A549 (cell line): ENCODE measurements at regions not wholly inside any gene's neighbourhood (a gene's known extent, or its start where the extent isn't known, plus 50 kb on each side); places are given as distances from the start of the nearest gene placed in this dataset.

Experiments
- ATAC-seq, 2 experiments: fragments of 200-7000 bp in 1 of 2; fragments of >200 bp in 1 of 2; cut with Nextera tagmentation in 1 of 2; cut with Tn5 transposase in 1 of 2; 3 replicates each; pipeline versions ENCODE4 v1.8.0 to v1.9.1; 2018 to 2020; ENCODE audit warnings: mild to moderate bottlenecking in 1 of 2, moderate library complexity in 1 of 2
- CTCF ChIA-PET: fragments of 300-600 bp; sonication (Branson Sonifier 250); formaldehyde crosslinking; extraction: SDS; loops from one replicate; lab custom pipeline; 2021; ENCODE audit warnings: antibody characterized with exemption, inconsistent platforms; lab: Yijun Ruan, JAX
- POLR2A ChIA-PET: fragments of 350-600 bp; formaldehyde crosslinking; extraction: SDS; loops from one replicate; lab custom pipeline; 2021; ENCODE audit warnings: antibody characterized with exemption, inconsistent platforms; lab: Yijun Ruan, JAX
- DNase-seq, 2 experiments: peaks; one replicate each; pipeline versions ENCODE4 v3.0.0 to v3.0.0-alpha.2; 2011 to 2016; ENCODE audit warnings: low read depth in 1 of 2, low spot score in 1 of 2
- FAIRE-seq: peaks from 2 replicates; lab custom pipeline; 2011; peaks lifted over from hg19 to GRCh38; lab: Jason Lieb, UNC
- H3K27ac ChIP-seq, 2 experiments: fragments of >200 bp; sonication (Bioruptor Twin); formaldehyde crosslinking; 3 replicates each; pipeline ENCODE4 v1.5.1; 2016 to 2017
- H3K4me1 ChIP-seq: fragments of >200 bp; sonication (Bioruptor Twin); formaldehyde crosslinking; 3 replicates; pipeline ENCODE4 v1.6.1; 2016
- H3K4me2 ChIP-seq: fragments of >200 bp; sonication (Bioruptor Twin); formaldehyde crosslinking; 3 replicates; pipeline ENCODE4 v1.6.1; 2016
- H3K4me3 ChIP-seq: fragments of >200 bp; sonication (Bioruptor Twin); formaldehyde crosslinking; 3 replicates; pipeline ENCODE4 v1.5.1; 2016
- H3K9me3 ChIP-seq: fragments of >200 bp; sonication (Bioruptor Twin); formaldehyde crosslinking; 3 replicates; pipeline ENCODE4 v1.6.1; 2016
- CBX8 ChIP-seq: fragments of 200-600 bp; sonication (generic); IDR thresholded peaks from 2 replicates; pipeline ENCODE4 v1.6.1; 2016
- CHD2 ChIP-seq: fragments of 150-350 bp; IDR thresholded peaks from 2 replicates; pipeline ENCODE4 v1.6.1; 2014; ENCODE audit warnings: low read length; ENCODE audit not compliant: partially characterized antibody
- EHMT2 ChIP-seq: fragments of 200-600 bp; sonication (generic); IDR thresholded peaks from 2 replicates; pipeline ENCODE4 v1.6.1; 2016; ENCODE audit warnings: antibody characterized with exemption, low read depth, mild to moderate bottlenecking, moderate library complexity
- EP300 ChIP-seq, 2 experiments: fragments of >200 bp; sonication (Bioruptor Twin); formaldehyde crosslinking; IDR thresholded peaks; 2 replicates in 1 of 2; 3 replicates in 1 of 2; pipeline ENCODE4 v1.6.1; 2016 to 2017
- FOSL2 ChIP-seq, 2 experiments: fragments of 450-650 bp in 1 of 2; fragments of >200 bp in 1 of 2; sonication (Bioruptor Twin) in 1 of 2; formaldehyde crosslinking; IDR thresholded peaks; 2 replicates each; pipeline versions ENCODE4 v1.5.0 to v1.6.1; 2016 to 2020; ENCODE audit warnings: mild to moderate bottlenecking in 1 of 2, moderate library complexity in 1 of 2
- HDAC2 ChIP-seq: fragments of 200-600 bp; sonication (generic); IDR thresholded peaks from 2 replicates; pipeline ENCODE4 v1.6.1; 2016
- HOXB5 ChIP-seq: fragments of 250-450 bp; sonication (Bioruptor Pico); IDR thresholded peaks from 2 replicates; pipeline ENCODE4 v1.5.0; 2020; ENCODE audit warnings: mild to moderate bottlenecking, moderate library complexity
- MAFK ChIP-seq: fragments of 450-650 bp; IDR thresholded peaks from 2 replicates; pipeline ENCODE4 v1.6.1; 2014; ENCODE audit not compliant: partially characterized antibody
- MAZ ChIP-seq: fragments of 150-350 bp; IDR thresholded peaks from 2 replicates; pipeline ENCODE4 v1.6.1; 2014; ENCODE audit warnings: antibody characterized with exemption, low read depth, low read length, borderline replicate concordance
- MYC ChIP-seq: IDR thresholded peaks from 2 replicates; pipeline ENCODE4 v1.6.1; 2012; ENCODE audit warnings: mild to moderate bottlenecking, inconsistent platforms, low read length, improper control_type of control experiment, borderline replicate concordance
- NFE2L2 ChIP-seq: fragments of 150-350 bp; conservative IDR thresholded peaks from 2 replicates; pipeline ENCODE4 v1.6.1; 2014; ENCODE audit warnings: low read length
- POLR2AphosphoS2 ChIP-seq: conservative IDR thresholded peaks from 2 replicates; pipeline ENCODE4 v1.6.1; 2012; ENCODE audit warnings: low read length, improper control_type of control experiment, inconsistent platforms
- RCOR1 ChIP-seq: fragments of 150-350 bp; IDR thresholded peaks from 2 replicates; pipeline ENCODE4 v1.6.1; 2014; ENCODE audit warnings: antibody characterized with exemption, low read length, low read depth
- RFX5 ChIP-seq: fragments of 450-650 bp; IDR thresholded peaks from 2 replicates; pipeline ENCODE4 v1.7.1; 2014; ENCODE audit warnings: antibody characterized with exemption, mild to moderate bottlenecking, moderate library complexity
- RNF2 ChIP-seq: fragments of 200-600 bp; sonication (generic); IDR thresholded peaks from 2 replicates; pipeline ENCODE4 v1.6.1; 2016; ENCODE audit warnings: low read depth, mild to moderate bottlenecking, antibody characterized with exemption, moderate library complexity, borderline replicate concordance
- ZFP36 ChIP-seq: fragments of 450-650 bp; IDR thresholded peaks from 2 replicates; pipeline ENCODE4 v1.6.1; 2014; ENCODE audit warnings: borderline replicate concordance; ENCODE audit not compliant: partially characterized antibody
- ZSCAN20 ChIP-seq: fragments of 250-450 bp; sonication (Bioruptor Pico); IDR thresholded peaks from 2 replicates; pipeline ENCODE4 v1.8.0; 2022; ENCODE audit warnings: mild to moderate bottlenecking, moderate library complexity
- WGBS: methylation state at CpG from one replicate; pipeline ENCODE4 v1.1.6; 2017; ENCODE audit errors: missing lambda C conversion rate; 5-methylcytosine and 5-hydroxymethylcytosine counted together
- TF ChIP-seq, protein P1 (sequence below): fragments of >200 bp; sonication (Bioruptor Twin); formaldehyde crosslinking; IDR thresholded peaks from 3 replicates; pipeline ENCODE4 v1.6.1; 2016
- TF ChIP-seq, protein P2 (sequence below): fragments of 200-600 bp; sonication (generic); IDR thresholded peaks from 2 replicates; pipeline ENCODE4 v1.6.1; 2016; ENCODE audit warnings: antibody characterized with exemption, mild to moderate bottlenecking, moderate library complexity
- TF ChIP-seq, protein P3 (sequence below): fragments of 450-650 bp; IDR thresholded peaks from 2 replicates; pipeline ENCODE4 v1.6.1; 2014; ENCODE audit warnings: antibody characterized with exemption
- TF ChIP-seq, protein P4 (sequence below): fragments of 250-450 bp; sonication (Bioruptor Pico); IDR thresholded peaks from 2 replicates; pipeline ENCODE4 v1.5.0; 2021; ENCODE audit warnings: mild to moderate bottlenecking, moderate library complexity, borderline replicate concordance

DNA sequence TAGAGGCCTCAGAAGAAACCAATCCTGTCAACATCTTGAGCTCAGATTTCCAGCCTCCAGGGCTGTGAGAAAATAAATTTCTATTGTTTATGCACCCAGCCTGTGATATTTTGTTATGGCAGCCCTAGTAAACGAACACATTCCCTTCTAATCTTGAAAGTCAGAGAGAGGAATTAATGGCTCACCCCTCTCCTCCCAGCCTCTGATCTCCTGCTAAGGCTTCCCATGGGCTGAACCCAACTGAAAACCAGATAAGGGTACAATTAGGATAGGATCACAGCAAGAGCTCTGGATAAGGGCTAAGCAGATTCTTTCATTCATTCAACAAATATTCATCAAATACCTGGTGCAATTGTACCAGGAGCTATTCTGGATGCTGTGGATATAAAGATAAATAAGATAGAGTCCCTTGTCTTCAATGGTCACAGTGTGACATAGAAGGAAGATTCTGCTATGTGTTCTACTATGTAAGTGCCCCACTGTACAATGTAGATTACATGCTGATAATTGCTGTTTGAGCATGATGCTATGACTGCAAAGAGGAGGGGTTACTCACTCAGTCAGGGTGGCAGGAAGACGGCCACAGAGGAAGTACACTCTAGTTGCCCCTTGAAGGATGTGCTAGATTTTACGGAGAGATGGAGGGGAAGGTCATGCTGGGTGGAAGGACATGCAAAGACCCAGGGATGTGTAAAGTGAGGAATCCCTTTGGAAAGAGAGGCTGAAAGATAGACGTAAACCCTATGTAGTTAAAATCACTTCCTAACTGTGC is 203.3 kb upstream of the JUN start:
- H3K4me2 ChIP-seq: no peak overlapping the region
- ChIA-PET CTCF (no interaction called here), POLR2A (no interaction called here)
- H3K27ac ChIP-seq: no peak overlapping the region
- FAIRE-seq (no peak), DNase-seq (no peak), ATAC-seq (no peak)
- H3K9me3 ChIP-seq: no peaks in the 10 kb centered on the region
- WGBS: 71% methylated on average over 4 of the region's 4 CpGs
- H3K4me3 ChIP-seq: no peak overlapping the region
- H3K4me1 ChIP-seq: peaks cover 12% of the 10 kb centered on the region; the same call in 2 of the 3 replicates
- TF ChIP-seq RFX5: no peak
- TF ChIP-seq MAZ: no peak
- no peak for TF ChIP-seq RCOR1
- TF ChIP-seq, protein P1, sequence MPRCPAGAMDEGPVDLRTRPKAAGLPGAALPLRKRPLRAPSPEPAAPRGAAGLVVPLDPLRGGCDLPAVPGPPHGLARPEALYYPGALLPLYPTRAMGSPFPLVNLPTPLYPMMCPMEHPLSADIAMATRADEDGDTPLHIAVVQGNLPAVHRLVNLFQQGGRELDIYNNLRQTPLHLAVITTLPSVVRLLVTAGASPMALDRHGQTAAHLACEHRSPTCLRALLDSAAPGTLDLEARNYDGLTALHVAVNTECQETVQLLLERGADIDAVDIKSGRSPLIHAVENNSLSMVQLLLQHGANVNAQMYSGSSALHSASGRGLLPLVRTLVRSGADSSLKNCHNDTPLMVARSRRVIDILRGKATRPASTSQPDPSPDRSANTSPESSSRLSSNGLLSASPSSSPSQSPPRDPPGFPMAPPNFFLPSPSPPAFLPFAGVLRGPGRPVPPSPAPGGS: no peak
- TF ChIP-seq, protein P2, sequence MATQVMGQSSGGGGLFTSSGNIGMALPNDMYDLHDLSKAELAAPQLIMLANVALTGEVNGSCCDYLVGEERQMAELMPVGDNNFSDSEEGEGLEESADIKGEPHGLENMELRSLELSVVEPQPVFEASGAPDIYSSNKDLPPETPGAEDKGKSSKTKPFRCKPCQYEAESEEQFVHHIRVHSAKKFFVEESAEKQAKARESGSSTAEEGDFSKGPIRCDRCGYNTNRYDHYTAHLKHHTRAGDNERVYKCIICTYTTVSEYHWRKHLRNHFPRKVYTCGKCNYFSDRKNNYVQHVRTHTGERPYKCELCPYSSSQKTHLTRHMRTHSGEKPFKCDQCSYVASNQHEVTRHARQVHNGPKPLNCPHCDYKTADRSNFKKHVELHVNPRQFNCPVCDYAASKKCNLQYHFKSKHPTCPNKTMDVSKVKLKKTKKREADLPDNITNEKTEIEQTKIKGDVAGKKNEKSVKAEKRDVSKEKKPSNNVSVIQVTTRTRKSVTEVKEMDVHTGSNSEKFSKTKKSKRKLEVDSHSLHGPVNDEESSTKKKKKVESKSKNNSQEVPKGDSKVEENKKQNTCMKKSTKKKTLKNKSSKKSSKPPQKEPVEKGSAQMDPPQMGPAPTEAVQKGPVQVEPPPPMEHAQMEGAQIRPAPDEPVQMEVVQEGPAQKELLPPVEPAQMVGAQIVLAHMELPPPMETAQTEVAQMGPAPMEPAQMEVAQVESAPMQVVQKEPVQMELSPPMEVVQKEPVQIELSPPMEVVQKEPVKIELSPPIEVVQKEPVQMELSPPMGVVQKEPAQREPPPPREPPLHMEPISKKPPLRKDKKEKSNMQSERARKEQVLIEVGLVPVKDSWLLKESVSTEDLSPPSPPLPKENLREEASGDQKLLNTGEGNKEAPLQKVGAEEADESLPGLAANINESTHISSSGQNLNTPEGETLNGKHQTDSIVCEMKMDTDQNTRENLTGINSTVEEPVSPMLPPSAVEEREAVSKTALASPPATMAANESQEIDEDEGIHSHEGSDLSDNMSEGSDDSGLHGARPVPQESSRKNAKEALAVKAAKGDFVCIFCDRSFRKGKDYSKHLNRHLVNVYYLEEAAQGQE: no peak
- TF ChIP-seq HDAC2: no peak
- TF ChIP-seq, protein P3, sequence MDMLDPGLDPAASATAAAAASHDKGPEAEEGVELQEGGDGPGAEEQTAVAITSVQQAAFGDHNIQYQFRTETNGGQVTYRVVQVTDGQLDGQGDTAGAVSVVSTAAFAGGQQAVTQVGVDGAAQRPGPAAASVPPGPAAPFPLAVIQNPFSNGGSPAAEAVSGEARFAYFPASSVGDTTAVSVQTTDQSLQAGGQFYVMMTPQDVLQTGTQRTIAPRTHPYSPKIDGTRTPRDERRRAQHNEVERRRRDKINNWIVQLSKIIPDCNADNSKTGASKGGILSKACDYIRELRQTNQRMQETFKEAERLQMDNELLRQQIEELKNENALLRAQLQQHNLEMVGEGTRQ: no peak
- TF ChIP-seq RNF2: no peak
- TF ChIP-seq CBX8: no peak
- no peak for TF ChIP-seq CHD2
- TF ChIP-seq MYC: no peak

DNA sequence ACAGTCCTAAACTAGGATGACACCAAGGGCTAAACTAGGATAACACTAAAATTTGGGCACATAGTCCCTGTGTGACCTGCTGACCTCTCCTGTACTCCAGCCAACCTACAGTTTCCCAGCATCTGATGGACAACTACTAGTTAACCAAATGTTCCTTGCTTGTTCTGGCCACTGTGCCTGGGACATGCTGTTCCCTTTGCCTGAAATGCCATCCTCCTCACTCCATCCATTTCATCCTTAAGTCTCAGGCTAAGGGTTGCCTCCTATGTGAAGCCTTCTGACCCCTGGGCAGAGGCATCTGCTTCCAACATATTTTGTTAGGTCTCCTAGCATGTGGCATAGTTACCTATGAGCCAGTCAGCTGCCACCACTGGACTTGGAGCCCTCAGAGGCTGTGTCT is 204.9 kb upstream of the JUN start:
- ATAC-seq: no peak
- ChIA-PET POLR2A (no interaction called here), CTCF (no interaction called here)
- Histone ChIP-seq H3K4me2 (no peak overlapping the region), H3K9me3 (no peaks in the 10 kb centered on the region), H3K27ac (no peak overlapping the region), H3K4me3 (no peak overlapping the region), H3K4me1 (no peaks in the 10 kb centered on the region)
- DNase-seq: no peak
- no peak for FAIRE-seq
- TF ChIP-seq HDAC2 (no peak), HOXB5 (CRISPR knock-in tag) (no peak), ZFP36 (no peak), MYC (no peak), MAFK (no peak), POLR2AphosphoS2 (no peak), EP300 (IDR thresholded peaks at IDR 0.05) (no peak), CHD2 (no peak), NFE2L2 (no peak), ZSCAN20 (CRISPR knock-in tag) (no peak), FOSL2 (IDR thresholded peaks at IDR 0.05) (no peak), FOSL2 (CRISPR knock-in tag; IDR thresholded peaks at IDR 0.05) (no peak), EHMT2 (no peak)
- TF ChIP-seq, protein P4, sequence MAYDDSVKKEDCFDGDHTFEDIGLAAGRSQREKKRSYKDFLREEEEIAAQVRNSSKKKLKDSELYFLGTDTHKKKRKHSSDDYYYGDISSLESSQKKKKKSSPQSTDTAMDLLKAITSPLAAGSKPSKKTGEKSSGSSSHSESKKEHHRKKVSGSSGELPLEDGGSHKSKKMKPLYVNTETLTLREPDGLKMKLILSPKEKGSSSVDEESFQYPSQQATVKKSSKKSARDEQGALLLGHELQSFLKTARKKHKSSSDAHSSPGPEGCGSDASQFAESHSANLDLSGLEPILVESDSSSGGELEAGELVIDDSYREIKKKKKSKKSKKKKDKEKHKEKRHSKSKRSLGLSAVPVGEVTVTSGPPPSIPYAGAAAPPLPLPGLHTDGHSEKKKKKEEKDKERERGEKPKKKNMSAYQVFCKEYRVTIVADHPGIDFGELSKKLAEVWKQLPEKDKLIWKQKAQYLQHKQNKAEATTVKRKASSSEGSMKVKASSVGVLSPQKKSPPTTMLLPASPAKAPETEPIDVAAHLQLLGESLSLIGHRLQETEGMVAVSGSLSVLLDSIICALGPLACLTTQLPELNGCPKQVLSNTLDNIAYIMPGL (CRISPR knock-in tag): no peak
